Right hindlimb (tissue), 1 donor: ENCODE measurements at regions not wholly inside any gene's neighbourhood (a gene's known extent, or its start where the extent isn't known, plus 50 kb on each side); places are given as distances from the start of the nearest gene placed in this dataset.
"Not testable (repeated sequence)": the region's sequence is repeated elsewhere in the genome, so short reads cannot be mapped to it uniquely, and the experiment has no call there.

Experiments used
- DNase-seq: peaks from one replicate; pipeline ENCODE4 v3.0.0-alpha.2; 2018

GRCh38 chr14:48193893-48194292, 518.5 kb upstream of the MDGA2 start:
- no peak for DNase-seq

- DNase-seq, result not testable (repeated sequence)
These were observed 474.2 kb upstream of the MDGA2 start for GRCh38 chr14:48149624-48150023.

DNA sequence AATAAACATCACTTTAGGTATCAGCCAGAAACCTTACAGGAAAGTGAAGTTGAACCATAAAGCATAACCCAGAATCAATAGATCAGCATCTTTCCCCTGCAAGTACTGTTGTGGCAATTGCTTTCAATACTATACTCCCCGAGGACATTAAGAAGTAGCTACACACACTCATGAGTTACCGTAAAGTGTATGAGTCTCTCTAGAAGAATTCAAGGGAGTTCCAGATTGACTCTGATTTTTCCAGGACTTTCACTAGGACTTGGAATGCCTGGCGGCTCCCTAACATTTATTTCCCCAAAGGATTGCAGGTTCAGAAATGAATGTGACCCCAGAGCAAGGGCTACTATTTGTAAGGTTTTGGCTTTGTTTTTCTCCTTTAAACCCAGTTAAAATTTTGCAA, 465.4 kb upstream of the MDGA2 start:
- no peak for DNase-seq

GRCh38 chr14:48129472-48129871, 454.1 kb upstream of the MDGA2 start:
- DNase-seq, result no peak

DNA sequence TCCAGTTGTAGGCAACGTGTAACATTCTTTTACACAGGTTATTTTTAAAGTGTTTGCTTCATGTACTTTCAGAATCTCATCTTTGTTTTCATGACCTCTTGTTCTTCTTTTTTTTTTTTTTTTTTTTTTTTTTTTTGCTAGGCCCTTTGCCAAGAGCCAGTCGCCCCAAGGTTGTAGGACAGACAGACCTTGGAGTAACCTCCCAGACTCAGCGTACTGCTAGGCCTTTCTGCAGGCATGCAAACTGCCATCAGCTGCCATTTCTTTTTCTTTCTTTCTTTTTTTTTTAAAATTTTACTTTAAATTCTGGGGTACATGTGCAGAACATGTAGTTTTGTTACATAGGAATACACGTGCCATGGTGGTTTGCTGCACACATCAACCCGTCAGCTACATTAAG, 452.3 kb upstream of the MDGA2 start:
- no peak for DNase-seq

GRCh38 chr14:48125654-48126053, 450.2 kb upstream of the MDGA2 start:
- peak; percentile 14 for DNase-seq

DNA sequence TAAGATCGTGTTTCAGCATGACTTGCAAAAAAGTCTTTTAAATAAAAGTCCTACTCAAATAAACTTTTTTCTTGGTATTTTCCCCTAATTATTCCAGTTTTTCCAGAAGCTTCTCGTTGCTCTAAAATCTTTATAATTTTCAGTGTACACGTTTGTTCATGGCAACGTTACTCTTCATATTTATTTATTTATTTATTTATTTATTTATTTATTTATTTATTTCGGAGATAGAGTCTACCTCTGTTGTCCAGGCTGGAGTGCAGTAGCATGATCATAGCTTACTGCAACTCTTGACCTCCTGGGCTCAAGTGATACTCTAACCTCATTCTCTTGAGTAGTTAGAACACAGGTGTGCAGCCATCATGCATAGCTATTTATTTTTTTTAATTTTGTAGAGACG, 438.3 kb upstream of the MDGA2 start:
- no peak for DNase-seq

- DNase-seq, result no peak
These were observed 435.7 kb upstream of the MDGA2 start for GRCh38 chr14:48111151-48111550.

GRCh38 chr14:48107646-48108045, 432.2 kb upstream of the MDGA2 start:
- DNase-seq, result no peak

DNA sequence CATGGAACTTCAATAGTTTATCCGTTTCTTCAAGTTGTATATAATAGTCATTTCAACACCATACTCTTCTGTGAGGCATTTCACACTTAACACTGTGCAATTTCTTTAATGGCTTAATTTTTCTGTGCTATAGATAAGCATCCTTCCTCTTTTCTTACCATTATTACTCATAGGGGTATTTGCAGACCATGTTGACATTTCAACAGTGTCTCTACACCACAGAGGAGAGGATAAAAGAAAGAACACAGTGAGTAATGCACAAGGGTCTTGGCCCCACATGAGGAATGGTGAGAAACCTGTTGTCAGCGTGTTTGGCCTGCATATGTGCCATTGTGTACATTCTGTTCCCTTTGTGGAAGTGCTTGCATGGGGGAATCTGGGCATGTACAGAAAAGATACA, 421.5 kb upstream of the MDGA2 start:
- DNase-seq, result no peak

- no peak for DNase-seq
These were observed 411.1 kb upstream of the MDGA2 start for GRCh38 chr14:48086516-48086915.

- no peak for DNase-seq
These were observed 400.1 kb upstream of the MDGA2 start for GRCh38 chr14:48075487-48075886.

- no peak for DNase-seq
These were observed 377.6 kb upstream of the MDGA2 start for GRCh38 chr14:48052973-48053372.

DNA sequence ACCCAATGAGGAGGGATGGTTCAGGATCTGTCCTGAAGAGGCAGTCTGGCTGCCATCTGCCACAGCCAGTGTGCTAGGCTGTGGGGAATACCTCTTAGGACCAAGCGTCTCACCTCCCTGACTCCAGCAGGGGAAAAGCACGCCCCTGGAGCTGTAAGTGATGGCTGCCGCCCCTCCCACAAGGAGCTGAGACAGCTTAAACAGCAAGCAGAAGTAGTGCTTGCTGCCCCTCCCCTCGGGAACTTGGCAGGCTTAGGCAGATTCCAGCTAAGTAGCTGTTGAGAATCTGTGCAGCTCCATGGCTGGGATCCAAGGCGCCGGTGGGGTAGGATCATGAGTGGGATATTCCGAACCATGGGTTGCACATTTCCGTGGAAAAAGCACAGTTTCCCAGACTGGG, 360.4 kb upstream of the MDGA2 start:
- DNase-seq, result peak; percentile 18

DNA sequence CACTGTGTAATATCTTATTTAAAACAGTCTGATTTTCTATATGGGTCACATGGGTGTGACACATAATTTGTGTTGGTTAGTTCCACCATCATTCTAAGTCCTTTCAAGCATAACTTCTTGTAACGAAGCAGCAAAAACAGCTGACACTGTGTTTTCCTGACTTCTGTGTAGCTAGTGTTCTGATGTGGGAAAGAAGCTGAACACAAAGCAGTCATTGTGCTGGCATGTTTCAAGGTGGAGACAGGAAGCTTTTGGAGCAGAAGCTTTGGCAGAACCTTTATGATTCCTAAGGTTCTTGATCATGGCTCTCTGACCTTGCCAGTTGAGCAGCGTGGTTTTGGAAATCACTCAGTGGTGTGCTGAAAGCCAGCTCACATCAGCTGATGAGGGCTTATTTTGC, 351.7 kb upstream of the MDGA2 start:
- no peak for DNase-seq

DNA sequence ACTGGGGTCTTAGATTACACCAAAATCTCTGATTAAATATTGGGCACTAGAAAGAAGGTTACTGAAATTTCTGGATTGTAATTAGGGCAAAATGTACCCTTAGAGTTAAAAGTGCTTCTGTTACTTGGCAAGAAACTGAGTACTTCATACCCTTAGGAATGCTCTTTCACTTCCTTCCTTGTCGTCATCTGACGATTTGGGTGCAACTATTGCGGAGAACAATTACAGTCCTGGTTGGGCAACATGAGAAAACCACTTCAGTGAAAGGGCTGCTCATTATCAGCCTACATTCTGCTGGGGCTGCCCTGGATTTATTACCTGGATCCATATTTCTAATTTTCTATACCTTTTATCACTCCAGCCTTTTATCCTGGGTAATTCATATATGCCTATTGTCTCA, 348.5 kb upstream of the MDGA2 start:
- DNase-seq, result no peak

- DNase-seq, result not testable (repeated sequence)
These were observed 336.1 kb upstream of the MDGA2 start for GRCh38 chr14:48011484-48011883.

GRCh38 chr14:48008646-48009045, 333.2 kb upstream of the MDGA2 start:
- DNase-seq, result no peak

DNA sequence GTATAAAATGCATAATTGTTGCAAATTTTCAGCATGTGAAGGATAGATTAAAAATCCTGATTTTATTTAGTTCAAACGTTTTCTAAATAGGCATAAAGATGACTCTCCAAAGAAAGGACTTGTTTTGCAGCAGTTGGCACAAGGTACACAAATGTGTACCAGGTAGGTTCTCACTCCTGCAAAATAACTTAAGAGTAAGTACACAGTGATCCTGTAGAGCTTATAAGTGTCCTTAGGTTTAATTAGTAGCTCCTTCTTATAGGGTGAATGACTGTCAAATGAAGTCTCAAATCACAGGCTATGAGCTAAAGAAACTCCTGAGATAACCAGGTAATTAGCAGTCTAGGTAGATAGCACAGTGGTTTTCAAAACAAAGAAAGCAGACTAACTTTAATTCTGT, 330.6 kb upstream of the MDGA2 start:
- DNase-seq, result no peak

GRCh38 chr14:47993883-47994282, 318.5 kb upstream of the MDGA2 start:
- no peak for DNase-seq

- DNase-seq, result no peak
These were observed 312.8 kb upstream of the MDGA2 start for GRCh38 chr14:47988175-47988574.

GRCh38 chr14:47978871-47979270, 303.5 kb upstream of the MDGA2 start:
- DNase-seq, result no peak

DNA sequence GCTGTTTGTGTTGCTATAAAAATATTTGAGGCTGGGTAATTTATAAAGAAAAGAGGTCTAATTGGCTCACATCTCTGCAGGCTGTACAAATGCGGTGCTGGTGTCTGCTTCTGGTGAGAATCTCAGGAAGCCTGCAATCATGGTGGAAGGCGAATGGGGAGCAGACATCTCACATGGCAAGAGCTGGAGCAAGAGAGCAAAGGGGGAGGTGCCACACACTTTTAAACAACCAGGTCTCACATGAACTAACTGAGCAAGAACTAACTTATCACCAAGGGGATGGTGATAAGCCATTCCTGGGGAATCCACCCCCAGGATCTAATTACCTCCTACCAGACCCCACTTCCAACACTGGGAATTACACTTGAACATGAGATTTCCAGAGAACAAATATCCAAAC, 300.7 kb upstream of the MDGA2 start:
- no peak for DNase-seq

DNA sequence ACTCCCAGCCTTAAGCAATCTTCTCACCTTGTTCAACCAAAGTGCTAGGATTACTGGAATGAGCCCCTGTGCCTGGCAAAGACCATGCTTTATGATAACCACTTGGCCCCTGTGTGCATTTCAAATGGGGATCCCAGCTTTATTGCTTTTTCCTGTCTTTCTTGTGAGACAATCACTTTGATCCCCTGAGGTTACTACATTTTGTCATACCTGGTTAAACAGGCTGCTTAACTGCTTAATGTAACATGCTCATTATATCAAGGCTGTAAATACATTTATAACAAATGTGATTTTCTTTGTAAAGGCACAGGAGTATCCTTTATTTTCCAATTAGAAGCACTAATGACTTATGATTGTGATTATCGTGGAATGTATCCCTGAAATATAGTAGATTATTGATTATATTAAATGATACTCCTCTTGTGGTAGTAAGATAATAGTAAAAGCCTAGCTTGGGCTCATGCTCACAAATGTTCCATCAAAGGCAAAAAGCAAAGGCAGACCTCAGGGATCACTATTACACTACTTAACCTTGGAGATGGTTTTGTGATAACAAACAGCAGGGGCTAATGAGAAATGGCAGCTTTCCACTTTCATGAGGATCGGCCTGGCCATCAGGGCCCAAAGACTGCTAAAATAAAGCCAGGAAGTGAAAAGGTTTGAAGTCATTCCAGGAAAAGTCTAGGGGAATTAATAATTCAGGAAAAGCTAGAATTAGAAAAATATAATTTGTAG, 290.8 kb upstream of the MDGA2 start:
- no peak for DNase-seq

GRCh38 chr14:47961634-47962033, 286.2 kb upstream of the MDGA2 start:
- DNase-seq, result no peak
